ENCODE measurements at regions not wholly inside any gene's neighbourhood (a gene's known extent, or its start where the extent isn't known, plus 50 kb on each side); places are given as distances from the start of the nearest gene placed in this dataset.

- no peak overlapping the region for H3K4ac ChIP-seq (replicated peaks; ENCODE audit: insufficient read length, low read depth, low read length)
- H3K27me3 ChIP-seq (replicated peaks in 1 of 4; ENCODE audit: control insufficient read depth in 3 of 4, extremely low read depth in 1 of 4, insufficient read depth in 3 of 4, low read length in 3 of 4), result no peaks in the 10 kb centered on the region
- H3K56ac ChIP-seq (replicated peaks; ENCODE audit: insufficient read length, low read depth, low read length), result no peak overlapping the region
- no peak overlapping the region for H2BK120ac ChIP-seq (replicated peaks; ENCODE audit: low read depth, low read length)
- no peaks in the 10 kb centered on the region for H3K9me3 ChIP-seq (ENCODE audit: insufficient read depth in 2 of 2, low read depth in 1 of 2, low read length in 1 of 2)
- no peak for DNase-seq (ENCODE audit: low read depth in 1 of 2, low spot score in 2 of 2)
- no peak overlapping the region for H2BK12ac ChIP-seq (ENCODE audit: low read depth, low read length)
- no peaks in the 10 kb centered on the region for H4K20me1 ChIP-seq (replicated peaks in 1 of 2; ENCODE audit: control insufficient read depth in 1 of 2, insufficient read depth in 2 of 2, low read length in 2 of 2)
- H3K14ac ChIP-seq (ENCODE audit: insufficient read length), result no peak overlapping the region
- H3K79me1 ChIP-seq (ENCODE audit: low read depth, low read length), result no peaks in the 10 kb centered on the region
- CTCF ChIA-PET (ENCODE audit: partially characterized antibody), result no interaction called here
- WGBS, 2 experiments (ENCODE audit: extremely low coverage in 1 of 2, insufficient coverage in 1 of 2, insufficient read length in 1 of 2, insufficient replicate concordance in 2 of 2, low coverage in 1 of 2, low lambda C conversion rate in 2 of 2, missing lambda C conversion rate in 1 of 2), result 96% methylated on average over 3 of the region's 4 CpGs; no CpG with 5 or more reads in 1 of the 2 experiments
- no peak overlapping the region for H2BK15ac ChIP-seq (ENCODE audit: low read length)
- no peaks in the 10 kb centered on the region for H3K79me2 ChIP-seq (ENCODE audit: control insufficient read depth in 1 of 2, insufficient read depth in 2 of 2, low read length in 2 of 2)
- H3K4me1 ChIP-seq (replicated peaks in 1 of 4; ENCODE audit: control insufficient read depth in 3 of 4, insufficient read depth in 4 of 4, low read length in 3 of 4), result no peaks in the 10 kb centered on the region
- H3K23me2 ChIP-seq (ENCODE audit: low read depth, low read length), result no peaks in the 10 kb centered on the region
- H3K9ac ChIP-seq (replicated peaks in 1 of 4; ENCODE audit: extremely low read depth in 1 of 4, low read depth in 3 of 4, low read length in 3 of 4), result no peak overlapping the region
- no peak overlapping the region for H4K8ac ChIP-seq (ENCODE audit: extremely low read depth, insufficient read depth, low read length)
- no peak overlapping the region for H2AK5ac ChIP-seq (ENCODE audit: low read depth, low read length)
- no peak overlapping the region for H2AFZ ChIP-seq (ENCODE audit: low read length)
- H4K5ac ChIP-seq (ENCODE audit: insufficient read length, low read depth, low read length), result no peak overlapping the region
- no peak overlapping the region for H3K4me3 ChIP-seq (ENCODE audit: extremely low read depth in 1 of 4, insufficient read depth in 2 of 4, low read depth in 3 of 4, low read length in 4 of 4)
- H3K23ac ChIP-seq (ENCODE audit: insufficient read length), result no peak overlapping the region
- H2BK5ac ChIP-seq (ENCODE audit: low read depth, low read length), result no peak overlapping the region
- no peak overlapping the region for H3K27ac ChIP-seq (ENCODE audit: low read depth, low read length)
- no peak overlapping the region for H2BK20ac ChIP-seq (ENCODE audit: low read length)
- POLR2A ChIA-PET (ENCODE audit: partially characterized antibody), result no interaction called here
- H3K36me3 ChIP-seq (ENCODE audit: control insufficient read depth in 2 of 4, insufficient read depth in 4 of 4, low read length in 3 of 4), result no peaks in the 10 kb centered on the region
- no peak overlapping the region for H3K18ac ChIP-seq (ENCODE audit: extremely low read depth, low read length)
- H4K91ac ChIP-seq (replicated peaks; ENCODE audit: insufficient read length, low read length), result no peak overlapping the region
- no peak for FAIRE-seq
- no peak overlapping the region for H3K4me2 ChIP-seq (ENCODE audit: insufficient read depth in 1 of 2, low read depth in 2 of 2, low read length in 2 of 2)
- TF ChIP-seq CHD1 (IDR thresholded peaks at IDR 0.05; ENCODE audit: low read depth, low read length) (no peak), FOSL1 (IDR thresholded peaks at IDR 0.05; ENCODE audit: insufficient read depth, low read depth, low read length) (no peak), CHD2 (IDR thresholded peaks at IDR 0.05; ENCODE audit: low read length) (no peak), TEAD4 (IDR thresholded peaks at IDR 0.05; ENCODE audit: low read depth, low read length) (no peak), CEBPB (IDR thresholded peaks at IDR 0.05; ENCODE audit: low read depth, low read length) (no peak), USF2 (IDR thresholded peaks at IDR 0.05; ENCODE audit: low read length) (no peak), ZNF274 (IDR thresholded peaks at IDR 0.05; ENCODE audit: borderline replicate concordance, extremely low read depth, low read length) (no peak), CREB1 (IDR thresholded peaks at IDR 0.05) (no peak), GTF2F1 (IDR thresholded peaks at IDR 0.05; ENCODE audit: borderline replicate concordance, low read depth, low read length) (no peak), SP4 (IDR thresholded peaks at IDR 0.05; ENCODE audit: low read length) (no peak), KDM4A (IDR thresholded peaks at IDR 0.05; ENCODE audit: low read depth, low read length, severe bottlenecking) (no peak), HDAC6 (IDR thresholded peaks at IDR 0.05; ENCODE audit: low read depth, low read length) (no peak), TBP (IDR thresholded peaks at IDR 0.05; ENCODE audit: low read depth, low read length) (no peak), PHF8 (conservative IDR thresholded peaks at IDR 0.05; ENCODE audit: low read depth, low read length) (no peak), BCL11A (IDR thresholded peaks at IDR 0.05; ENCODE audit: low read depth in 2 of 2, low read length in 2 of 2) (no peak), SIRT6 (IDR thresholded peaks at IDR 0.05; ENCODE audit: low read length) (no peak), SP1 (IDR thresholded peaks at IDR 0.05; ENCODE audit: low read depth, low read length) (no peak)
Observed at GRCh38 chr18:30454920-30455319, 587.6 kb downstream of the DSC3 start.
